Ascending aorta (tissue), 2 donors: ENCODE measurements at regions not wholly inside any gene's neighbourhood (a gene's known extent, or its start where the extent isn't known, plus 50 kb on each side); places are given as distances from the start of the nearest gene placed in this dataset.

Source experiments
- DNase-seq, 2 donors: peaks; one replicate each; pipeline ENCODE4 v3.0.0-alpha.2; 2019; ENCODE audit warnings: low spot score in 2 of 2
- H3K27ac ChIP-seq, 2 donors: fragments of 200-600 bp; sonication (generic); one replicate each; pipeline ENCODE4 v1.5.1; 2016 to 2017; ENCODE audit warnings: mild to moderate bottlenecking in 1 of 2
- H3K27me3 ChIP-seq: fragments of 200-600 bp; sonication (generic); one replicate; pipeline ENCODE4 v1.5.1; 2017
- H3K36me3 ChIP-seq, 2 donors: fragments of 200-600 bp; sonication (generic); one replicate each; pipeline ENCODE4 v1.5.1; 2016
- H3K4me1 ChIP-seq, 2 donors: fragments of 200-600 bp; sonication (generic); one replicate each; pipeline ENCODE4 v1.5.1; 2016 to 2017; ENCODE audit warnings: mild to moderate bottlenecking in 1 of 2
- H3K4me3 ChIP-seq, 2 donors: fragments of 200-600 bp; sonication (generic); one replicate each; pipeline ENCODE4 v1.5.1; 2016 to 2017; ENCODE audit warnings: mild to moderate bottlenecking in 1 of 2
- H3K9me3 ChIP-seq, 2 donors: fragments of 200-600 bp; sonication (generic); one replicate each; pipeline ENCODE4 v1.5.1; 2016
- CTCF ChIP-seq, 3 experiments: fragments of 200-600 bp in 2 of 3; fragments of 450-650 bp in 1 of 3; sonication (generic) in 2 of 3; IDR thresholded peaks; one replicate each; pipeline ENCODE4 v1.5.1; 2016 to 2019; ENCODE audit warnings: antibody characterized with exemption in 3 of 3, mild to moderate bottlenecking in 1 of 3, moderate library complexity in 1 of 3
- intact Hi-C: fragments of 100-400 bp; cut with DNase I; formaldehyde crosslinking; loops from one replicate; pipeline ENCODE4 v1.15.1; 2023

GRCh38 chr2:145689277-145689676 is 1169.4 kb upstream of the ZEB2 start:
- peaks cover 0 to 4% of the 10 kb centered on the region in 2 donors for H3K9me3 ChIP-seq
- DNase-seq = no peak
- H3K27me3 ChIP-seq = no peaks in the 10 kb centered on the region
- intact Hi-C loops = no loop called here
- TF ChIP-seq CTCF (IDR thresholded peaks at IDR 0.05) = no peak
- H3K4me3 ChIP-seq = no peak overlapping the region
- H3K27ac ChIP-seq = no peak overlapping the region
- no peaks in the 10 kb centered on the region for H3K4me1 ChIP-seq
- no peaks in the 10 kb centered on the region for H3K36me3 ChIP-seq

GRCh38 chr2:145688156-145688555 is 1168.2 kb upstream of the ZEB2 start:
- TF ChIP-seq CTCF (IDR thresholded peaks at IDR 0.05) = no peak
- Histone ChIP-seq H3K4me3 (no peak overlapping the region), H3K27ac (no peak overlapping the region), H3K36me3 (no peaks in the 10 kb centered on the region), H3K27me3 (no peaks in the 10 kb centered on the region), H3K4me1 (no peaks in the 10 kb centered on the region), H3K9me3 (peaks cover 0 to 4% of the 10 kb centered on the region in 2 donors)
- intact Hi-C loops = no loop called here
- DNase-seq = no peak

- no peaks in the 10 kb centered on the region for H3K27me3 ChIP-seq
- no peaks in the 10 kb centered on the region for H3K4me1 ChIP-seq
- intact Hi-C loops = no loop called here
- DNase-seq = no peak
- H3K27ac ChIP-seq = no peak overlapping the region
- H3K4me3 ChIP-seq = no peak overlapping the region
- H3K9me3 ChIP-seq = peaks cover 0 to 4% of the 10 kb centered on the region in 2 donors
- no peak for TF ChIP-seq CTCF (IDR thresholded peaks at IDR 0.05)
- no peaks in the 10 kb centered on the region for H3K36me3 ChIP-seq
Observed at GRCh38 chr2:145687442-145688134, 1167.7 kb upstream of the ZEB2 start.

GRCh38 chr2:145685383-145686050 is 1165.6 kb upstream of the ZEB2 start:
- no peak for TF ChIP-seq CTCF (IDR thresholded peaks at IDR 0.05)
- intact Hi-C loops = no loop called here
- no peak for DNase-seq
- H3K4me3 ChIP-seq = no peak overlapping the region
- H3K27ac ChIP-seq = no peak overlapping the region
- peaks cover 0 to 4% of the 10 kb centered on the region in 2 donors for H3K9me3 ChIP-seq
- no peaks in the 10 kb centered on the region for H3K4me1 ChIP-seq
- no peaks in the 10 kb centered on the region for H3K27me3 ChIP-seq
- no peaks in the 10 kb centered on the region for H3K36me3 ChIP-seq

GRCh38 chr2:145682546-145683157 is 1162.7 kb upstream of the ZEB2 start:
- Histone ChIP-seq H3K4me3 (no peak overlapping the region), H3K36me3 (no peaks in the 10 kb centered on the region), H3K4me1 (no peaks in the 10 kb centered on the region), H3K27ac (no peak overlapping the region), H3K27me3 (no peaks in the 10 kb centered on the region), H3K9me3 (peaks cover 0 to 4% of the 10 kb centered on the region in 2 donors)
- TF ChIP-seq CTCF (IDR thresholded peaks at IDR 0.05) = no peak
- intact Hi-C loops = no loop called here
- DNase-seq = no peak
